ENCODE measurements at regions not wholly inside any gene's neighbourhood (a gene's known extent, or its start where the extent isn't known, plus 50 kb on each side); places are given as distances from the start of the nearest gene placed in this dataset.

GRCh38 chr13:107968470-107968869, 246.9 kb downstream of the LIG4 start (continued):
- TF ChIP-seq ZMIZ1 (IDR thresholded peaks at IDR 0.05; ENCODE audit: low read depth in 2 of 2, low read length in 2 of 2) (no peak), ZNF384 (IDR thresholded peaks at IDR 0.05; ENCODE audit: low read depth, low read length) (no peak), ZBTB33 (CRISPR knock-in tag; IDR thresholded peaks at IDR 0.05) (no peak), NR1H2 (CRISPR knock-in tag; IDR thresholded peaks at IDR 0.05) (no peak), SIRT6 (IDR thresholded peaks at IDR 0.05; ENCODE audit: low read depth, low read length) (no peak)

GRCh38 chr13:107964395-107964794, 250.9 kb downstream of the LIG4 start:
- Histone ChIP-seq H4K20me1 (replicated peaks; ENCODE audit: control insufficient read depth, insufficient read depth, low read length) (no peaks in the 10 kb centered on the region), H3K4me3 (no peak overlapping the region), H2AFZ (ENCODE audit: low read depth, low read length) (no peak overlapping the region), H3K4me2 (ENCODE audit: insufficient read depth, low read length) (no peak overlapping the region), H3K27me3 (ENCODE audit: control insufficient read depth in 2 of 2, insufficient read depth in 2 of 2, low read length in 2 of 2) (no peaks in the 10 kb centered on the region), H3K79me2 (ENCODE audit: control insufficient read depth, insufficient read depth, low read length) (no peaks in the 10 kb centered on the region), H3K36me3 (ENCODE audit: control insufficient read depth, insufficient read depth, low read length) (no peaks in the 10 kb centered on the region), H3K9me3 (replicated peaks; ENCODE audit: control insufficient read depth, insufficient read depth, low read depth, low read length) (no peaks in the 10 kb centered on the region), H3K27ac (ENCODE audit: extremely low read depth, low read depth, low read length) (no peak overlapping the region), H3K4me1 (replicated peaks in 1 of 2; ENCODE audit: control insufficient read depth in 2 of 2, insufficient read depth in 2 of 2, low read length in 2 of 2) (no peaks in the 10 kb centered on the region), H3K9ac (ENCODE audit: insufficient read depth in 1 of 2, low read depth in 2 of 2, low read length in 2 of 2) (no peak overlapping the region), H3K9me1 (ENCODE audit: control insufficient read depth, insufficient read depth, low read length) (no peaks in the 10 kb centered on the region)
- ChIA-PET POLR2A (interaction anchor here (0.9 to 1.3 kb wide), 5 partner anchors 9 to 21 kb away, joined by 3 to 5 read pairs (median 3); no protein-coding TSS in a partner anchor), CTCF (ENCODE audit: low intra/inter-chr PET ratio) (no interaction called here)
- TF ChIP-seq MLX (CRISPR knock-in tag; conservative IDR thresholded peaks at IDR 0.05): 0 out of 4 replicates have a peak, but pooled peaks of 1 of the 2 experiments have one; percentile 17
- TF ChIP-seq, protein P1, sequence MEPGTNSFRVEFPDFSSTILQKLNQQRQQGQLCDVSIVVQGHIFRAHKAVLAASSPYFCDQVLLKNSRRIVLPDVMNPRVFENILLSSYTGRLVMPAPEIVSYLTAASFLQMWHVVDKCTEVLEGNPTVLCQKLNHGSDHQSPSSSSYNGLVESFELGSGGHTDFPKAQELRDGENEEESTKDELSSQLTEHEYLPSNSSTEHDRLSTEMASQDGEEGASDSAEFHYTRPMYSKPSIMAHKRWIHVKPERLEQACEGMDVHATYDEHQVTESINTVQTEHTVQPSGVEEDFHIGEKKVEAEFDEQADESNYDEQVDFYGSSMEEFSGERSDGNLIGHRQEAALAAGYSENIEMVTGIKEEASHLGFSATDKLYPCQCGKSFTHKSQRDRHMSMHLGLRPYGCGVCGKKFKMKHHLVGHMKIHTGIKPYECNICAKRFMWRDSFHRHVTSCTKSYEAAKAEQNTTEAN (CRISPR knock-in tag; IDR thresholded peaks at IDR 0.05): no peak
- TF ChIP-seq E2F1 (CRISPR knock-in tag; IDR thresholded peaks at IDR 0.05): peak; percentile 57; the same call in 1 of the 2 replicates
- TF ChIP-seq TGIF2 (CRISPR knock-in tag; IDR thresholded peaks at IDR 0.05): 0 out of 2 replicates have a peak, but pooled peaks have one; percentile 5
- BruUV-seq (replicated peaks): no TSS peak
- DNase-seq (ENCODE audit: extremely low read depth in 1 of 4, low spot score in 3 of 4) (no peak), FAIRE-seq (no peak), ATAC-seq (no peak)
- in situ Hi-C loops (cut with MboI): no loop called here
- WGBS (ENCODE audit: insufficient coverage, low coverage, missing lambda C conversion rate): 1% methylated on average over 5 of the region's 5 CpGs
- intact Hi-C loops (cut with micrococcal nuclease): no loop called here

Measured in K562 (cell line).